GM12872 (cell line): ENCODE measurements at regions not wholly inside any gene's neighbourhood (a gene's known extent, or its start where the extent isn't known, plus 50 kb on each side); places are given as distances from the start of the nearest gene placed in this dataset.

Experiments used
- CTCF ChIP-seq: IDR thresholded peaks from 3 replicates; pipeline ENCODE4 v1.5.1; 2011; ENCODE audit warnings: low read depth, mild to moderate bottlenecking, low read length, moderate library complexity; ENCODE audit not compliant: insufficient read depth

GRCh38 chr11:120054753-120055045, 83.2 kb downstream of the TRIM29 start:
- no peak for TF ChIP-seq CTCF

- no peak for TF ChIP-seq CTCF
Measured at GRCh38 chr11:120054016-120054752, 83.7 kb downstream of the TRIM29 start.

DNA sequence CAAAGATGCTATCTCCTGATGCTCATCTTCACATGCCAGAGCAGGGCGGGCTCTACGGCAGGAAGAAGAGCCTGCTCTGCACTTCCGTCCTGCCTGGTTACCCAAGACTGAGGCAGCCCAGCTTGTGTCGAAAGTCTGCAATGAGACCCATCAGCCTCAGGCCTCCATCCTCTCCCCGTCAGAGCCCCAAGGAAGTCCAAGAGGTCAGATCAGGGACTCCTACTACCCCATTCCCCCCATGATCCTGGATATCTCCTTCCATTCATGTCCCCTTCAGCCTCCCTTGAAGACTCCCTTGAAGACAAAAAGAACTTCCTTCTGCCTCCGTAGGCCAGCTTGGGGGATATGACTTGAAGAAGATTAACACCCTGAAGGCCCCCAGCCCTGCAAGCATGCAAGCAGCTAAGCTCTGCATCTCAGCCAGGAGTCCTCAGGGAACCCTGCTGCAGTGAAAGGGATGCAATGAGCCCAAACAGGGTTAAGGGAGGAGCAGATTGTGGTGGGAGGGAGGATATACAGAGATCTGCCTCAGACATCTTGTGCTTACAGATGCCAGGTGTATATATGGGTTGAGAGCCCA, 85.6 kb downstream of the TRIM29 start:
- no peak for TF ChIP-seq CTCF

DNA sequence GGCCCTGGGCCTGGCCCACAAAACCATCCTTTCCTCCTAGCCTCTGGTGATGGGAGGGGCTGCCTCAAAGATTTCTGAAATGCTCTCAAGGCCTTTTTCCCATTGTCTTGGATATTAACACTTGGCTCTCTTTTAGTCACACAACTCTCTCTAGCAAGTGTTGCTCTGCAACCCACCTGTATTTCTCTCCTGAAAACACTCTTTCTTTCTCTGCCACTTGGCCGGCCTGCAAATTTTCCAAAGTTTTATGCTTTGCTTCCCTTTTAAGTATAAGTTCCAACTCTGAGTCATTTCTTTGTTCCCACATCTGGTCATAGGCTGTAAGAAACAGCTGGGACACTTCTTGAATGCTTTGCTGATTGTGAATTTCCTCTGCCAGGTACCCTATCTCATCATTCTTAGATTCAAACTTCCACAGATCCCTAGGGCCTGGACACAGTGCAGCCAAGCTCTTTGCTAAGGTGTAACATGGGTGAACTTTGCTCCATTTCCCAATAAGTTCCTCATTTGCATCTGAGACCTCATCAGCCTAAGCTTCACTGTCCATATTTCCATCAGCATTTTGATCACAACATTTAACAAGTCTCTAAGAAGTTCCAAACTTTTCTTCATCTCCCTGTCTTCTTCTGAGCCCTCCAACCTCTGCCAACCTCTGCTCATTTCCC, 93.8 kb downstream of the TRIM29 start:
- no peak for TF ChIP-seq CTCF

- no peak for TF ChIP-seq CTCF
Measured at GRCh38 chr11:120043328-120043945, 94.5 kb downstream of the TRIM29 start.

- no peak for TF ChIP-seq CTCF
Measured at GRCh38 chr11:120041625-120042024, 96.3 kb downstream of the TRIM29 start.

DNA sequence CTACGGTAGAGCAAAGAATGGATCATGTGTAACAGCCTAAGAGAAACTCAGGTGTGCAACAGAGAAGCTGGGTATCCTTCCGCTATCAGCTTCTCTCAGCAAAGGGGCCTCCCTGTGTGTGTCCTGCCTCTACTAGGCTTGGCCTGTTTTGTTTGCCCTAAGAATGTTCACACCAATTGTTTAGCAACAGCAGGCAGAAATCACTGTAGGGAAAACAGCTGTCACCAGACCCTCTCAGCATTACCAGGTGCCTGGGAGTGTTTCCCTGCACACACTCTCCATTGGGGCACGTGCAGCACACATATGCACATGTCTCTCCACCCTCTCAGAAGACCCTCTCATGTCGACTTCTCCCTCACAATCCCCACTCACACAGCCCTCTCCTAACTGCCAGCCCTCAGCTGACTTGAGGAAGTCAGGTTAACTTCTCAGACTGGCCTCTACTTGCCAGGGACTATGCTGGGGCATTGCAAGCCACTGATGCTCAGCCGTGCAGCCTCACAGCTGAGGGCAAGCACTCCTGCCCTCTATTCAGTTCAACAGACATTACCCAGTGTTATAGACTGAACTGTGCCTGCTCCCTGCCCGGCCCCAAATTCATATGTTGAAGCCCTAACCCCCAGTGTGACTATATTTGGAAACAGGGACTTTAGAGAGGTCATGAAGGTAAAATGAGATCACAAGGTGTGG, 97.6 kb downstream of the TRIM29 start:
- TF ChIP-seq CTCF = no peak
